Adrenal gland (tissue), 9 donors: ENCODE measurements at regions not wholly inside any gene's neighbourhood (a gene's known extent, or its start where the extent isn't known, plus 50 kb on each side); places are given as distances from the start of the nearest gene placed in this dataset.

Experiments
- DNase-seq, 7 donors: peaks; one replicate each; pipeline ENCODE4 v3.0.0-alpha.2; 2019 to 2020
- H3K27ac ChIP-seq, 5 donors: fragments of 200-600 bp; sonication (generic) in 4 of 5; 1 replicate in 3 of 5; 2 replicates in 2 of 5; pipeline versions ENCODE4 v1.5.1 to v1.8.0; 2016 to 2020; ENCODE audit warnings: mild to moderate bottlenecking in 1 of 5
- H3K27me3 ChIP-seq: fragments of 200-600 bp; 2 replicates; pipeline ENCODE4 v1.8.0; 2021
- H3K36me3 ChIP-seq, 2 donors: fragments of 200-600 bp; replicated peaks in 1 of 2; 1 replicate in 1 of 2; 2 replicates in 1 of 2; pipeline versions ENCODE4 v1.5.1 to v1.8.0; 2018 to 2022
- H3K4me1 ChIP-seq, 2 donors: fragments of 200-600 bp; replicated peaks in 1 of 2; 1 replicate in 1 of 2; 2 replicates in 1 of 2; pipeline versions ENCODE4 v1.5.1 to v1.8.0; 2018 to 2021
- H3K4me3 ChIP-seq, 4 donors: fragments of 200-600 bp; sonication (generic) in 3 of 4; one replicate each; pipeline ENCODE4 v1.5.1; 2016 to 2018
- H3K9me3 ChIP-seq, 3 donors: fragments of 200-600 bp; sonication (generic) in 1 of 3; replicated peaks in 1 of 3; 1 replicate in 2 of 3; 2 replicates in 1 of 3; pipeline versions ENCODE4 v1.5.1 to v1.8.0; 2016 to 2021
- POLR2A ChIP-seq, 2 donors: fragments of 450-650 bp; IDR thresholded peaks; one replicate each; pipeline ENCODE4 v1.6.1; 2017; ENCODE audit warnings: antibody characterized with exemption in 2 of 2, mild to moderate bottlenecking in 2 of 2, moderate library complexity in 1 of 2
- WGBS, 4 donors: extraction: QIAGEN DNeasy Blood & Tissue Kit in 2 of 4; methylation state at CpG; one replicate each; pipeline versions ENCODE4 v1.1.5 to v1.1.7; 2013 to 2017; 5-methylcytosine and 5-hydroxymethylcytosine counted together
- intact Hi-C, 2 donors: fragments of 100-400 bp; cut with DNase I; formaldehyde crosslinking; loops; one replicate each; pipeline versions ENCODE4 v1.14.1 to v1.15.0; 2022 to 2023
- TF ChIP-seq, protein P1 (sequence below), 6 experiments: fragments of 450-650 bp in 4 of 6; fragments of 200-600 bp in 2 of 6; sonication (generic) in 1 of 6; IDR thresholded peaks; 1 replicate in 5 of 6; 2 replicates in 1 of 6; pipeline versions ENCODE4 v1.5.1 to v1.8.0; 2016 to 2021; ENCODE audit warnings: antibody characterized with exemption in 6 of 6, mild to moderate bottlenecking in 2 of 6, moderate library complexity in 1 of 6
- donor health status: healthy with polysubstance abuse.
- donor health status: Bipolar disorder and iron deficiency.
- donor health status: DM: yes; HTN: yes; CAD: no.
- donor health status: DM: no; HTN: no; CAD: no.
- donor health status: DM: no; HTN: no; CAD: no.

DNA sequence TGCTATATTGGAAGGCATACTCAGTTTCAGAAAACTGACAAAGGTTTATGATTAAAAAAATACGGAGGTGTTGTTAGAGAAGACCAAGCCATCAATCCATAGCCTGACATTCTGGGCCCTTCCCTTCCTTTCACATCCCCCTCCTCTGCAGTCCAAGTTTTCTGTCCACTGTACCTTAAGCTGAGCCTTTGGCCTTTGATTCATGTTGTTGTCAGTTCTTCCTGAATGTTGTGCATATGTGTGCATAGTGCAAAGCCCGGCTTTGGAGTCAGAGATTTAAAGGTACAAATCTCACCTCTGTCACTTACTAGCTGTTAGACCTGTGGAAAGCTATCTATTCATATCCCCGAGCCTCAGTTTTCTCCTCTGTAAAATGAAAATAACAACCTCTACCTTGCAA lies 104.9 kb upstream of the AGBL1 start:
- TF ChIP-seq, protein P1, sequence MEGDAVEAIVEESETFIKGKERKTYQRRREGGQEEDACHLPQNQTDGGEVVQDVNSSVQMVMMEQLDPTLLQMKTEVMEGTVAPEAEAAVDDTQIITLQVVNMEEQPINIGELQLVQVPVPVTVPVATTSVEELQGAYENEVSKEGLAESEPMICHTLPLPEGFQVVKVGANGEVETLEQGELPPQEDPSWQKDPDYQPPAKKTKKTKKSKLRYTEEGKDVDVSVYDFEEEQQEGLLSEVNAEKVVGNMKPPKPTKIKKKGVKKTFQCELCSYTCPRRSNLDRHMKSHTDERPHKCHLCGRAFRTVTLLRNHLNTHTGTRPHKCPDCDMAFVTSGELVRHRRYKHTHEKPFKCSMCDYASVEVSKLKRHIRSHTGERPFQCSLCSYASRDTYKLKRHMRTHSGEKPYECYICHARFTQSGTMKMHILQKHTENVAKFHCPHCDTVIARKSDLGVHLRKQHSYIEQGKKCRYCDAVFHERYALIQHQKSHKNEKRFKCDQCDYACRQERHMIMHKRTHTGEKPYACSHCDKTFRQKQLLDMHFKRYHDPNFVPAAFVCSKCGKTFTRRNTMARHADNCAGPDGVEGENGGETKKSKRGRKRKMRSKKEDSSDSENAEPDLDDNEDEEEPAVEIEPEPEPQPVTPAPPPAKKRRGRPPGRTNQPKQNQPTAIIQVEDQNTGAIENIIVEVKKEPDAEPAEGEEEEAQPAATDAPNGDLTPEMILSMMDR (IDR thresholded peaks at IDR 0.05): no peak
- no peak for TF ChIP-seq POLR2A (IDR thresholded peaks at IDR 0.05)
- intact Hi-C loops: no loop called here
- Histone ChIP-seq H3K27ac (no peak overlapping the region), H3K9me3 (no peaks in the 10 kb centered on the region), H3K4me3 (no peak overlapping the region), H3K36me3 (no peaks in the 10 kb centered on the region), H3K4me1 (no peaks in the 10 kb centered on the region), H3K27me3 (peaks cover 8% of the 10 kb centered on the region)
- DNase-seq: no peak
- 58 to 76% (median 66%) methylated on average over 3 of the region's 3 CpGs for WGBS, 4 donors

DNA sequence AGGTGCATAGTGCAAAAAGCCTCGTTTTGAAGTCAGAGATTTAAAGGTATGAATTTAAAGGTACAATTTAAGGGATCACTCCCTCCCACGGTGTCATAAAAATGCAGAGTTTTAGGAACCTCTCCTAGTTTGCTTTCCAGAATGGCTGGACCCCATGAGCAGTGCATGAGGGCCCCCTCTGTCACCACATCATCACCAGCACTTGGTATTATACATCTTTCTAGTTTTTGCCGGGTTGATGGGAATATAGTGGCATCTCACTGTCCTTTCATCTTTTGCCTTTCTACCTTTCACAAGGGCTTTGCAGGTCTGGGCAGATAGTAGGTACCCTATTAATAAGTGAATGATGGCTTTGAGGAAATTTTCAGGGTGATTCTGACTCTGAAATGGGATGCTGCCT lies 103.6 kb upstream of the AGBL1 start:
- TF ChIP-seq, protein P1 (IDR thresholded peaks at IDR 0.05): no peak
- no peak for TF ChIP-seq POLR2A (IDR thresholded peaks at IDR 0.05)
- Histone ChIP-seq H3K27ac (no peak overlapping the region), H3K9me3 (no peaks in the 10 kb centered on the region), H3K4me3 (no peak overlapping the region), H3K27me3 (peaks cover 8% of the 10 kb centered on the region), H3K4me1 (no peaks in the 10 kb centered on the region), H3K36me3 (no peaks in the 10 kb centered on the region)
- 69 to 77% (median 75%) methylated on average over 3 of the region's 3 CpGs for WGBS, 4 donors
- DNase-seq: no peak
- intact Hi-C loops: no loop called here

DNA sequence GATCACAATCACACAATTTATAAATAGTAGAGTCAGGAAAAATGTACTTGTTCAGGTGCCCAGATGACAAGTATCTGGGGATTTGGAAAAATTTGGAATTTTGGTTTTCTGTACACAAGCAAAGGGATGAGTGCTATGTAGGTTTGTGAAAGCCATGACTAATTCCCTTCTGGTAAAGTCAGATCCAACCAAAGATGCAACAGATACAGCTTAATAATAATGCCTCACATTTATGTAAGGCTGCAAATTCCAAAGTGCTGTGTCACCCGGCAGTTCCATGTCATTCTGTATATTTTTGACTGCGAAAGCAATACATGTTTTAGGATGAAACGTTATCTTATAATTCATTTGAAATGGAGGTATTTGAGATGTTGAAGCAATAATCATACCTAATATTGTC lies 102.7 kb upstream of the AGBL1 start:
- Histone ChIP-seq H3K4me1 (no peaks in the 10 kb centered on the region), H3K9me3 (no peaks in the 10 kb centered on the region), H3K4me3 (no peak overlapping the region), H3K27me3 (peaks cover 8% of the 10 kb centered on the region), H3K36me3 (no peaks in the 10 kb centered on the region), H3K27ac (no peak overlapping the region)
- WGBS, 4 donors: 60 to 67% (median 63%) methylated on average over 3 of the region's 3 CpGs
- intact Hi-C loops: no loop called here
- TF ChIP-seq, protein P1 (IDR thresholded peaks at IDR 0.05): no peak
- no peak for TF ChIP-seq POLR2A (IDR thresholded peaks at IDR 0.05)
- DNase-seq: no peak

DNA sequence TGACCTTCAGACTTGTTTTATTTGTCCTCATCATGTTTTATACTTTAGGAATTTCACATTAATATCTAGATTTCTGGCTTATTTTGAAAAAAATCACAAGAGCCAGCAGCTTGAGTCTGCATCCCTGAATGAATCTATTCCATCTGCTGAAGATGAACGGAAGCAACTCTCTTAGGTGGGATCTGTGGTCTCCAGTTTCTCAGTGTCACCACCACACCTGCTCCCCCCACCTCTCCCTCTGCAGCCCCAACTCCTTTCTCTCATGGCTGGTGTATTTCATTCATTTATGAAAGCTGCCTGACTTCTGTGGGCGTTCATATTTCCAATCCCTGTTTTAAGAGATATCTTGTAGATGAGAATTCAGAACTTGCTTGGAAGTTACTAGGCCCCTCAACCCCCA lies 102.1 kb upstream of the AGBL1 start:
- H3K27me3 ChIP-seq: peaks cover 8% of the 10 kb centered on the region
- H3K9me3 ChIP-seq: no peaks in the 10 kb centered on the region
- H3K4me1 ChIP-seq: no peaks in the 10 kb centered on the region
- no peak overlapping the region for H3K27ac ChIP-seq
- H3K4me3 ChIP-seq: no peak overlapping the region
- WGBS, 4 donors: 71 to 79% (median 76%) methylated on average over 2 of the region's 2 CpGs
- intact Hi-C loops: no loop called here
- no peak for TF ChIP-seq POLR2A (IDR thresholded peaks at IDR 0.05)
- TF ChIP-seq, protein P1 (IDR thresholded peaks at IDR 0.05): no peak
- no peak for DNase-seq
- H3K36me3 ChIP-seq: no peaks in the 10 kb centered on the region
